Endothelial cell of umbilical vein (primary cell): ENCODE measurements at regions not wholly inside any gene's neighbourhood (a gene's known extent, or its start where the extent isn't known, plus 50 kb on each side); places are given as distances from the start of the nearest gene placed in this dataset.

Experiments
- BruUV-seq: library from RNA; stranded (reverse); fragments of 400-500 nt; replicated peaks from 2 replicates; lab custom pipeline; 2021; lab: Mats Ljungman, UMichigan
- CTCF ChIA-PET: fragments of 300-600, 350-600 bp; sonication (Branson Sonifier 250); formaldehyde crosslinking; loops from one replicate; lab custom pipeline; 2021; ENCODE audit warnings: antibody characterized with exemption, inconsistent platforms; lab: Charles Lee
- POLR2A ChIA-PET: fragments of 300-600, 350-600 bp; sonication (Branson Sonifier 250); formaldehyde crosslinking; loops from one replicate; lab custom pipeline; 2021; ENCODE audit warnings: antibody characterized with exemption, inconsistent platforms; lab: Charles Lee
- DNase-seq: peaks from one replicate; pipeline ENCODE4 v3.0.0-alpha.2; 2011; ENCODE audit warnings: low read depth, low spot score
- FAIRE-seq: peaks from 2 replicates; lab custom pipeline; 2011; peaks lifted over from hg19 to GRCh38; lab: Jason Lieb, UNC
- H2AFZ ChIP-seq: 2 replicates; pipeline ENCODE4 v1.6.0; 2012; ENCODE audit warnings: low read depth, low read length, control low read depth, inconsistent platforms
- H3K27ac ChIP-seq: 2 replicates; pipeline ENCODE4 v1.5.1; 2011; ENCODE audit warnings: low read depth, mild to moderate bottlenecking, control low read depth, low read length, moderate library complexity; ENCODE audit not compliant: insufficient read depth
- H3K27me3 ChIP-seq, 2 experiments: 2 replicates each; pipeline versions ENCODE4 v1.6.0 to v1.6.1; 2011; ENCODE audit warnings: low read length in 2 of 2, mixed read lengths in 1 of 2; ENCODE audit not compliant: control insufficient read depth in 2 of 2, insufficient read depth in 2 of 2
- H3K36me3 ChIP-seq, 2 experiments: 2 replicates in 1 of 2; 3 replicates in 1 of 2; pipeline ENCODE4 v1.5.1; 2011; ENCODE audit warnings: low read length in 2 of 2, mild to moderate bottlenecking in 1 of 2, moderate library complexity in 1 of 2; ENCODE audit not compliant: control insufficient read depth in 2 of 2, insufficient read depth in 2 of 2; ENCODE audit errors: extremely low read depth in 1 of 2
- H3K4me1 ChIP-seq: 3 replicates; pipeline ENCODE4 v1.5.1; 2011; ENCODE audit warnings: mild to moderate bottlenecking, low read length; ENCODE audit not compliant: control insufficient read depth, insufficient read depth; ENCODE audit errors: extremely low read depth
- H3K4me2 ChIP-seq: 2 replicates; pipeline ENCODE4 v1.6.1; 2011; ENCODE audit warnings: low read length, control low read depth, mixed read lengths; ENCODE audit not compliant: insufficient read depth
- H3K4me3 ChIP-seq, 3 experiments: fragments of 200-600 bp in 1 of 3; sonication (generic), shearing (Covaris generic) in 1 of 3; replicated peaks in 1 of 3; 2 replicates each; pipeline ENCODE4 v1.5.1; 2011 to 2016; ENCODE audit warnings: control low read depth in 3 of 3, low read length in 3 of 3, mild to moderate bottlenecking in 2 of 3, inconsistent platforms in 1 of 3, low read depth in 1 of 3, moderate library complexity in 1 of 3; ENCODE audit not compliant: insufficient read depth in 1 of 3
- H3K79me2 ChIP-seq: 2 replicates; pipeline ENCODE4 v1.6.0; 2012; ENCODE audit warnings: low read length, inconsistent platforms; ENCODE audit not compliant: control insufficient read depth, insufficient read depth
- H3K9ac ChIP-seq: replicated peaks from 2 replicates; pipeline ENCODE3; 2011; ENCODE audit warnings: low read length, control low read depth; ENCODE audit not compliant: insufficient read depth; ENCODE audit errors: extremely low read depth
- H3K9me1 ChIP-seq: replicated peaks from 3 replicates; pipeline ENCODE4 v1.6.0; 2011; ENCODE audit warnings: mild to moderate bottlenecking, low read length; ENCODE audit not compliant: control insufficient read depth, insufficient read depth; ENCODE audit errors: extremely low read depth
- H3K9me3 ChIP-seq: replicated peaks from 2 replicates; pipeline ENCODE4 v1.5.1; 2012; ENCODE audit warnings: low read length, inconsistent platforms; ENCODE audit not compliant: control insufficient read depth, insufficient read depth
- H4K20me1 ChIP-seq: replicated peaks from 2 replicates; pipeline ENCODE3; 2011; ENCODE audit warnings: mild to moderate bottlenecking, low read length; ENCODE audit not compliant: control insufficient read depth, insufficient read depth; ENCODE audit errors: extremely low read depth
- EZH2 ChIP-seq: IDR thresholded peaks from 2 replicates; pipeline ENCODE4 v1.6.1; 2012; ENCODE audit warnings: borderline replicate concordance, low read depth, mild to moderate bottlenecking, moderate library complexity, low read length, inconsistent platforms; ENCODE audit not compliant: severe bottlenecking
- FOS ChIP-seq: IDR thresholded peaks from 2 replicates; pipeline ENCODE4 v1.6.1; 2011; ENCODE audit warnings: mild to moderate bottlenecking, low read length, moderate library complexity, borderline replicate concordance; ENCODE audit not compliant: insufficient read depth
- GATA2 ChIP-seq: IDR thresholded peaks from 2 replicates; pipeline ENCODE4 v1.7.0; 2011; ENCODE audit warnings: low read depth, mild to moderate bottlenecking, moderate library complexity, mixed read lengths, low read length; ENCODE audit not compliant: insufficient read length, insufficient read depth
- JUN ChIP-seq: IDR thresholded peaks from 2 replicates; pipeline ENCODE4 v1.6.1; 2011; ENCODE audit warnings: borderline replicate concordance, low read depth; ENCODE audit not compliant: insufficient read length, insufficient read depth
- MYC ChIP-seq: IDR thresholded peaks from one replicate; pipeline ENCODE4 v1.6.1; 2011; ENCODE audit warnings: mild to moderate bottlenecking, low read depth, low read length
- POLR2A ChIP-seq: IDR thresholded peaks from 2 replicates; pipeline ENCODE4 v1.6.1; 2012; ENCODE audit warnings: low read depth, mild to moderate bottlenecking, control low read depth, low read length
- POLR2AphosphoS5 ChIP-seq: IDR thresholded peaks from 2 replicates; pipeline ENCODE4 v1.6.1; 2012; ENCODE audit warnings: low read depth, mild to moderate bottlenecking, control low read depth, low read length, moderate library complexity; ENCODE audit not compliant: insufficient read depth
- dilution Hi-C: fragments of 300-500 bp; cut with MboI; formaldehyde crosslinking; loops from one replicate; pipeline ENCODE4 v1.15.0; 2019; ENCODE audit warnings: low sequenced_read_pairs; ENCODE audit not compliant: extremely low pct_ligation_motif_present
- intact Hi-C: fragments of 100-400 bp; cut with micrococcal nuclease; formaldehyde crosslinking; loops from one replicate; pipeline ENCODE4 v1.10.0; 2022
- TF ChIP-seq, protein P1 (sequence below), 2 donors: IDR thresholded peaks; 1 replicate in 1 of 2; 2 replicates in 1 of 2; pipeline ENCODE4 v1.5.1; 2011; ENCODE audit warnings: low read length in 2 of 2, mild to moderate bottlenecking in 2 of 2, moderate library complexity in 2 of 2, control low read depth in 1 of 2, inconsistent platforms in 1 of 2, low read depth in 1 of 2; ENCODE audit not compliant: insufficient read depth in 1 of 2; ENCODE audit errors: extremely low read depth in 1 of 2
- TF ChIP-seq, protein P2 (sequence below): IDR thresholded peaks from 2 replicates; pipeline ENCODE4 v1.6.1; 2011; ENCODE audit not compliant: insufficient read depth, insufficient read length

DNA sequence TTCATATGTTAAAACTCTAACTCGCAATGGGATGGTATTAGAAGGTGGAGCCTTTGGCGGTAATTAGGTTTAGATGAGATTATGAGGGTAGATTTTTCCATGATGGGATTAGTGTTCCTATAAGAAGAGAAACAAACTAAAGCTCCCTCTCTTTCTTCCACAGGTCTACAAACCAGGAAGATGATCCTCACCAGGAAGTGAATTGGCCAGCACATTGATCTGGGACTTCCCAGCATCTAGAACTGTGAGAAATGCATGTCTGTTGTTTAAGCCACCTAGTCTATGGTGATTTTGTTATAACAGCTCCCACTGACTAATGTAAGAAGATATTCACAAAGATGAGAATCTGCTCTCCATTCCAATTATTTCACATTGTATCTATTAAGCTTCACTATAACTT lies 2266.9 kb downstream of the PCDH7 start:
- no peak for FAIRE-seq
- dilution Hi-C loops (no loop called here), intact Hi-C loops (no loop called here)
- no peak for DNase-seq
- no peak for TF ChIP-seq JUN
- Histone ChIP-seq H3K9me3 (no peaks in the 10 kb centered on the region), H3K9me1 (no peaks in the 10 kb centered on the region), H3K4me1 (no peaks in the 10 kb centered on the region), H3K4me3 (no peak overlapping the region), H3K36me3 (no peaks in the 10 kb centered on the region), H2AFZ (no peak overlapping the region), H3K4me2 (no peak overlapping the region), H3K9ac (no peak overlapping the region), H3K79me2 (no peaks in the 10 kb centered on the region), H3K27ac (no peak overlapping the region), H3K27me3 (no peaks in the 10 kb centered on the region), H4K20me1 (no peaks in the 10 kb centered on the region)
- POLR2A ChIA-PET = no interaction called here
- CTCF ChIA-PET = no interaction called here
- no TSS peak for BruUV-seq

DNA sequence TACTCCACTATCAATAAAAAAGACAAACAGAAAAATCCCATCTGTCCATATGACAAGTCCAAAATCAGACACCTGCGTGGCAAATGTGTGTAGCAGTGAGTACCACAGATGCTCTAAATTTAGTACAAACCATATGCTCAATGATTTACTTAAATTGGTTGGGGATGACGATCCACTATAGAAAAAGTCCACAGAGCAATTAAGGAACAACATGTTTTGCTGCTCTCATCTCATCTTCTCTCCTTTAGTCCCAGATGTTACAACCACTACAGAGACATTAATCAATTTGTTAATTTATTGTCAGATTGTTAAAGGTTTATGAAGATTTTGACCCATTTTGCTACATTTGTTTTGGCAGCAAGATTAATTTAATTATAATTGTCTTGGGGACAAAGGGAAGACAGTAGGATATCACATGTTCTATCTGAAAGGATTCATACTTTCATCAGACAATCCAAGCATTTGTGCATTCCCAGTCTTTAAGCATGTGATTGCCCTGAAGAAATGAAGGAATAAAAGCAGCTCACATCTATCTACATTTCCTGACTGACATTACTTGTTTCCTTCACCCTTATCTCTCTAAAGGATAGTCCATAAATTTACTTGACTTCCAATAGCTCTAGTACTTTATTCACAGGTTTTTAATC lies 2268.1 kb downstream of the PCDH7 start:
- BruUV-seq = no TSS peak
- Histone ChIP-seq H3K4me3 (no peak overlapping the region), H3K9me1 (no peaks in the 10 kb centered on the region), H3K27me3 (no peaks in the 10 kb centered on the region), H3K4me2 (no peak overlapping the region), H3K36me3 (no peaks in the 10 kb centered on the region), H3K27ac (no peak overlapping the region), H4K20me1 (no peaks in the 10 kb centered on the region), H3K9me3 (no peaks in the 10 kb centered on the region), H3K4me1 (no peaks in the 10 kb centered on the region), H3K9ac (no peak overlapping the region), H3K79me2 (no peaks in the 10 kb centered on the region), H2AFZ (no peak overlapping the region)
- ChIA-PET POLR2A (no interaction called here), CTCF (no interaction called here)
- dilution Hi-C loops (no loop called here), intact Hi-C loops (no loop called here)
- no peak for DNase-seq
- no peak for TF ChIP-seq MYC
- TF ChIP-seq JUN = no peak
- TF ChIP-seq POLR2AphosphoS5 = no peak
- TF ChIP-seq, protein P1, sequence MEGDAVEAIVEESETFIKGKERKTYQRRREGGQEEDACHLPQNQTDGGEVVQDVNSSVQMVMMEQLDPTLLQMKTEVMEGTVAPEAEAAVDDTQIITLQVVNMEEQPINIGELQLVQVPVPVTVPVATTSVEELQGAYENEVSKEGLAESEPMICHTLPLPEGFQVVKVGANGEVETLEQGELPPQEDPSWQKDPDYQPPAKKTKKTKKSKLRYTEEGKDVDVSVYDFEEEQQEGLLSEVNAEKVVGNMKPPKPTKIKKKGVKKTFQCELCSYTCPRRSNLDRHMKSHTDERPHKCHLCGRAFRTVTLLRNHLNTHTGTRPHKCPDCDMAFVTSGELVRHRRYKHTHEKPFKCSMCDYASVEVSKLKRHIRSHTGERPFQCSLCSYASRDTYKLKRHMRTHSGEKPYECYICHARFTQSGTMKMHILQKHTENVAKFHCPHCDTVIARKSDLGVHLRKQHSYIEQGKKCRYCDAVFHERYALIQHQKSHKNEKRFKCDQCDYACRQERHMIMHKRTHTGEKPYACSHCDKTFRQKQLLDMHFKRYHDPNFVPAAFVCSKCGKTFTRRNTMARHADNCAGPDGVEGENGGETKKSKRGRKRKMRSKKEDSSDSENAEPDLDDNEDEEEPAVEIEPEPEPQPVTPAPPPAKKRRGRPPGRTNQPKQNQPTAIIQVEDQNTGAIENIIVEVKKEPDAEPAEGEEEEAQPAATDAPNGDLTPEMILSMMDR (IDR thresholded peaks at IDR 0.05; ENCODE audit: extremely low read depth in 1 of 2, insufficient read depth in 1 of 2, low read depth in 1 of 2, low read length in 2 of 2) = no peak
- TF ChIP-seq FOS = no peak
- TF ChIP-seq POLR2A = no peak
- TF ChIP-seq GATA2 = no peak
- TF ChIP-seq, protein P2, sequence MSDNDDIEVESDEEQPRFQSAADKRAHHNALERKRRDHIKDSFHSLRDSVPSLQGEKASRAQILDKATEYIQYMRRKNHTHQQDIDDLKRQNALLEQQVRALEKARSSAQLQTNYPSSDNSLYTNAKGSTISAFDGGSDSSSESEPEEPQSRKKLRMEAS = no peak
- TF ChIP-seq EZH2 = no peak
- no peak for FAIRE-seq
